Panc1 (cell line): ENCODE measurements at regions not wholly inside any gene's neighbourhood (a gene's known extent, or its start where the extent isn't known, plus 50 kb on each side); places are given as distances from the start of the nearest gene placed in this dataset.

Source experiments
- ATAC-seq: fragments of 200-7000 bp; cut with Tn5 transposase; 2 replicates; pipeline ENCODE4 v1.9.1; 2020; ENCODE audit warnings: mild to moderate bottlenecking, moderate library complexity
- BruUV-seq: library from RNA; stranded (reverse); fragments of 400-500 nt; replicated peaks from 2 replicates; lab custom pipeline; 2021; lab: Mats Ljungman, UMichigan
- CTCF ChIA-PET: fragments of 300-600 bp; sonication (Branson Sonifier 250); formaldehyde crosslinking; loops from one replicate; lab custom pipeline; 2022; ENCODE audit warnings: antibody characterized with exemption; lab: Charles Lee
- POLR2A ChIA-PET: fragments of 300-600 bp; sonication (Branson Sonifier 250); formaldehyde crosslinking; loops from one replicate; lab custom pipeline; 2022; ENCODE audit warnings: antibody characterized with exemption; lab: Charles Lee
- DNase-seq: peaks from one replicate; pipeline ENCODE4 v3.0.0-alpha.2; 2010; ENCODE audit warnings: low read depth, low spot score
- H3K27ac ChIP-seq: 2 replicates; pipeline ENCODE4 v1.5.1; 2011; ENCODE audit warnings: mild to moderate bottlenecking, low read length, inconsistent platforms
- H3K27me3 ChIP-seq: fragments of 200-500 bp; sonication (Bioruptor generic); 2 replicates; pipeline ENCODE4 v1.6.0; 2014; ENCODE audit warnings: low read length, inconsistent platforms; ENCODE audit not compliant: control insufficient read depth, insufficient read depth
- H3K36me3 ChIP-seq: fragments of 200-500 bp; sonication (Bioruptor generic); 2 replicates; pipeline ENCODE4 v1.5.1; 2014; ENCODE audit warnings: inconsistent platforms, mild to moderate bottlenecking, low read length, moderate library complexity; ENCODE audit not compliant: control insufficient read depth, insufficient read depth
- H3K4me1 ChIP-seq: 2 replicates; pipeline ENCODE4 v1.5.1; 2011; ENCODE audit warnings: inconsistent platforms, mild to moderate bottlenecking, low read length, moderate library complexity; ENCODE audit not compliant: control insufficient read depth, insufficient read depth
- H3K4me3 ChIP-seq, 2 experiments: 2 replicates each; pipeline ENCODE4 v1.5.1; 2011 to 2012; ENCODE audit warnings: low read depth in 2 of 2, low read length in 2 of 2, mild to moderate bottlenecking in 2 of 2, inconsistent platforms in 1 of 2, moderate library complexity in 1 of 2
- H3K9me3 ChIP-seq: fragments of 200-500 bp; sonication (Bioruptor generic); 2 replicates; pipeline ENCODE4 v1.5.1; 2014; ENCODE audit warnings: low read depth, mild to moderate bottlenecking, inconsistent platforms, low read length, moderate library complexity; ENCODE audit not compliant: control insufficient read depth, insufficient read depth
- CTCF ChIP-seq: fragments of 450-650 bp; IDR thresholded peaks from 2 replicates; pipeline ENCODE4 v1.5.1; 2017; ENCODE audit warnings: mild to moderate bottlenecking
- POLR2AphosphoS5 ChIP-seq: IDR thresholded peaks from 2 replicates; pipeline ENCODE4 v1.6.1; 2012; ENCODE audit warnings: mild to moderate bottlenecking, low read depth, low read length, moderate library complexity
- REST ChIP-seq, 2 experiments: IDR thresholded peaks; 2 replicates each; pipeline ENCODE4 v1.6.1; 2011 to 2012; ENCODE audit warnings: low read depth in 2 of 2, control low read depth in 1 of 2, low read length in 1 of 2, mild to moderate bottlenecking in 1 of 2, moderate library complexity in 1 of 2; ENCODE audit not compliant: insufficient read depth in 1 of 2
- SIN3A ChIP-seq: IDR thresholded peaks from 2 replicates; pipeline ENCODE4 v1.6.1; 2012; ENCODE audit warnings: low read depth, mild to moderate bottlenecking, low read length, moderate library complexity, borderline replicate concordance; ENCODE audit not compliant: insufficient read depth
- TCF7L2 ChIP-seq: IDR thresholded peaks from 2 replicates; pipeline ENCODE4 v1.6.1; 2011; ENCODE audit warnings: mild to moderate bottlenecking, low read depth, low read length, inconsistent platforms
- in situ Hi-C: cut with HindIII; loops from 2 replicates; pipeline ENCODE4 v1.10.0; 2016; ENCODE audit warnings: low sequenced_read_pairs, low pct_unique_long_range_greater_than_20kb
- intact Hi-C: fragments of 100-400 bp; cut with micrococcal nuclease; formaldehyde crosslinking; loops from one replicate; pipeline ENCODE4 v1.10.0; 2022; ENCODE audit not compliant: unreplicated experiment

- TF ChIP-seq REST (IDR thresholded peaks at IDR 0.05; ENCODE audit: insufficient read depth in 1 of 2, low read depth in 2 of 2, low read length in 1 of 2) (no peak), CTCF (no peak), TCF7L2 (no peak), SIN3A (no peak), POLR2AphosphoS5 (no peak)
- no TSS peak for BruUV-seq
- Histone ChIP-seq H3K27ac (no peak overlapping the region), H3K36me3 (no peaks in the 10 kb centered on the region), H3K4me1 (no peaks in the 10 kb centered on the region), H3K4me3 (no peak overlapping the region), H3K9me3 (no peaks in the 10 kb centered on the region), H3K27me3 (no peaks in the 10 kb centered on the region)
- no peak for ATAC-seq
- CTCF ChIA-PET = interaction anchor here (0.7 kb wide), 1 partner anchor 9 kb away, joined by 3 read pairs; no protein-coding TSS in a partner anchor
- in situ Hi-C loops (no loop called here), intact Hi-C loops (no loop called here)
- no peak for DNase-seq
- POLR2A ChIA-PET = no interaction called here
Measured at GRCh38 chr4:3364199-3364598, 71.4 kb downstream of the RGS12 start.

- intact Hi-C loops (no loop called here), in situ Hi-C loops (no loop called here)
- TF ChIP-seq CTCF (no peak), SIN3A (no peak), TCF7L2 (no peak), REST (IDR thresholded peaks at IDR 0.05; ENCODE audit: insufficient read depth in 1 of 2, low read depth in 2 of 2, low read length in 1 of 2) (no peak), POLR2AphosphoS5 (no peak)
- Histone ChIP-seq H3K27me3 (no peaks in the 10 kb centered on the region), H3K4me1 (no peaks in the 10 kb centered on the region), H3K4me3 (no peak overlapping the region), H3K9me3 (no peaks in the 10 kb centered on the region), H3K36me3 (no peaks in the 10 kb centered on the region), H3K27ac (no peak overlapping the region)
- DNase-seq (no peak), ATAC-seq (no peak)
- ChIA-PET POLR2A (no interaction called here), CTCF (interaction anchor here (0.7 kb wide), 1 partner anchor 10 kb away, joined by 3 read pairs; no protein-coding TSS in a partner anchor)
- BruUV-seq = no TSS peak
Measured at GRCh38 chr4:3364634-3365314, 72.0 kb downstream of the RGS12 start.
